NCI-H187 (cell line): ENCODE measurements at regions not wholly inside any gene's neighbourhood (a gene's known extent, or its start where the extent isn't known, plus 50 kb on each side); places are given as distances from the start of the nearest gene placed in this dataset.
"Not testable (repeated sequence)": the region's sequence is repeated elsewhere in the genome, so short reads cannot be mapped to it uniquely, and the experiment has no call there.

ENCODE experiments used
- DNase-seq, 2 experiments: peaks; one replicate each; lab custom pipeline; 2025; lab: John Stamatoyannopoulos, UW

GRCh38 chr9:11537566-11537965, 924.8 kb upstream of the PTPRD start:
- no peak for DNase-seq

- no peak for DNase-seq
Measured at GRCh38 chr9:11542781-11543180, 930.0 kb upstream of the PTPRD start.

- DNase-seq: no peak
Measured at GRCh38 chr9:11546231-11546630, 933.4 kb upstream of the PTPRD start.

GRCh38 chr9:11549311-11549794, 936.6 kb upstream of the PTPRD start:
- DNase-seq: no peak

GRCh38 chr9:11551106-11551505, 938.3 kb upstream of the PTPRD start:
- no peak for DNase-seq

GRCh38 chr9:11558043-11558442, 945.2 kb upstream of the PTPRD start:
- no peak for DNase-seq

GRCh38 chr9:11559001-11559776, 946.4 kb upstream of the PTPRD start:
- DNase-seq: no peak

GRCh38 chr9:11577522-11577921, 964.7 kb upstream of the PTPRD start:
- no peak for DNase-seq

GRCh38 chr9:11595756-11596155, 983.0 kb upstream of the PTPRD start:
- DNase-seq: no peak

- DNase-seq: no peak
Measured at GRCh38 chr9:11618241-11618805, 1005.5 kb upstream of the PTPRD start.

GRCh38 chr9:11632691-11633090, 1019.9 kb upstream of the PTPRD start:
- no peak for DNase-seq

- DNase-seq: no peak
Measured at GRCh38 chr9:11646831-11647230, 1034.0 kb upstream of the PTPRD start.

- no peak for DNase-seq
Measured at GRCh38 chr9:11653867-11654266, 1039.3 kb upstream of the TYRP1 start.

- no peak for DNase-seq
Measured at GRCh38 chr9:11663913-11664312, 1029.3 kb upstream of the TYRP1 start.

GRCh38 chr9:11676821-11677220, 1016.4 kb upstream of the TYRP1 start:
- DNase-seq: no peak

GRCh38 chr9:11686733-11687132, 1006.5 kb upstream of the TYRP1 start:
- no peak for DNase-seq

GRCh38 chr9:11697126-11697525, 996.1 kb upstream of the TYRP1 start:
- DNase-seq: no peak

- DNase-seq: no peak
Measured at GRCh38 chr9:11701706-11702105, 991.5 kb upstream of the TYRP1 start.

- DNase-seq: no peak
Measured at GRCh38 chr9:11702548-11702947, 990.6 kb upstream of the TYRP1 start.

- DNase-seq: not testable (repeated sequence)
Measured at GRCh38 chr9:11704198-11704597, 989.0 kb upstream of the TYRP1 start.

- no peak for DNase-seq
Measured at GRCh38 chr9:11708899-11709298, 984.3 kb upstream of the TYRP1 start.

GRCh38 chr9:11709567-11709966, 983.6 kb upstream of the TYRP1 start:
- no peak for DNase-seq

- no peak for DNase-seq
Measured at GRCh38 chr9:11713077-11713476, 980.1 kb upstream of the TYRP1 start.

- no peak for DNase-seq
Measured at GRCh38 chr9:11722957-11723356, 970.2 kb upstream of the TYRP1 start.
